GM21390 (cell line): ENCODE measurements at regions not wholly inside any gene's neighbourhood (a gene's known extent, or its start where the extent isn't known, plus 50 kb on each side); places are given as distances from the start of the nearest gene placed in this dataset.
"Not testable (repeated sequence)": the region's sequence is repeated elsewhere in the genome, so short reads cannot be mapped to it uniquely, and the experiment has no call there.

Source experiments
- ATAC-seq: cut with Tn5 transposase; IDR thresholded peaks from one replicate; pipeline ENCODE4 v1.9.1; 2021; ENCODE audit not compliant: unreplicated experiment

GRCh38 chr15:69552057-69552815, 99.6 kb downstream of the RPLP1 start:
- no peak for ATAC-seq

GRCh38 chr15:69553686-69554085, 101.1 kb downstream of the RPLP1 start:
- no peak for ATAC-seq

GRCh38 chr15:69554279-69554961, 101.8 kb downstream of the RPLP1 start:
- no peak for ATAC-seq

GRCh38 chr15:69555080-69555479, 102.5 kb downstream of the RPLP1 start:
- ATAC-seq: no peak

GRCh38 chr15:69556344-69556743, 103.7 kb downstream of the RPLP1 start:
- no peak for ATAC-seq

GRCh38 chr15:69557020-69557706, 104.5 kb downstream of the RPLP1 start:
- ATAC-seq: no peak

- ATAC-seq: no peak
Observed at GRCh38 chr15:69557707-69558409, 105.2 kb downstream of the RPLP1 start.

- no peak for ATAC-seq
Observed at GRCh38 chr15:69559440-69560190, 107.0 kb downstream of the RPLP1 start.

- ATAC-seq: no peak
Observed at GRCh38 chr15:69561071-69561784, 108.6 kb downstream of the RPLP1 start.

GRCh38 chr15:69562116-69562515, 109.5 kb downstream of the RPLP1 start:
- ATAC-seq: no peak

- no peak for ATAC-seq
Observed at GRCh38 chr15:69562564-69562963, 109.9 kb downstream of the RPLP1 start.

GRCh38 chr15:69565066-69565655, 112.5 kb downstream of the RPLP1 start:
- ATAC-seq: no peak

GRCh38 chr15:69567238-69567760, 114.7 kb downstream of the RPLP1 start:
- not testable (repeated sequence) for ATAC-seq

- ATAC-seq: no peak
Observed at GRCh38 chr15:69568173-69569009, 115.8 kb downstream of the RPLP1 start.

- no peak for ATAC-seq
Observed at GRCh38 chr15:69570454-69570853, 117.8 kb downstream of the RPLP1 start.

GRCh38 chr15:69570997-69571396, 118.4 kb downstream of the RPLP1 start:
- ATAC-seq: no peak

GRCh38 chr15:69573278-69573677, 120.7 kb downstream of the RPLP1 start:
- ATAC-seq: not testable (repeated sequence)

GRCh38 chr15:69573815-69574475, 121.3 kb downstream of the RPLP1 start:
- no peak for ATAC-seq
